ENCODE measurements at regions not wholly inside any gene's neighbourhood (a gene's known extent, or its start where the extent isn't known, plus 50 kb on each side); places are given as distances from the start of the nearest gene placed in this dataset.

- TF ChIP-seq CTCF (IDR thresholded peaks at IDR 0.05) (no peak), POLR2A (IDR thresholded peaks at IDR 0.05) (no peak), POLR2AphosphoS5 (IDR thresholded peaks at IDR 0.05; ENCODE audit: insufficient read depth in 1 of 2, low read depth in 1 of 2) (no peak)
These were observed 89.2 kb upstream of the WSCD1 start for GRCh38 chr17:5980941-5981340.
